Mesothelial cell of epicardium (in vitro differentiated cells): ENCODE measurements at regions not wholly inside any gene's neighbourhood (a gene's known extent, or its start where the extent isn't known, plus 50 kb on each side); places are given as distances from the start of the nearest gene placed in this dataset.
A peak's percentile ranks its signal among the peaks of the same experiment; 100 is the strongest.
"Not testable (repeated sequence)": the region's sequence is repeated elsewhere in the genome, so short reads cannot be mapped to it uniquely, and the experiment has no call there.

Source experiments
- DNase-seq, 2 experiments: peaks; one replicate each; pipeline ENCODE4 v3.0.0; 2021; ENCODE audit warnings: low spot score in 2 of 2; ENCODE audit not compliant: unreplicated experiment in 2 of 2
- H3K27ac Mint-ChIP-seq: 2 replicates; pipeline ENCODE4 v1.8.0; 2021; ENCODE audit warnings: mixed read lengths
- H3K27me3 Mint-ChIP-seq: 2 replicates; pipeline ENCODE4 v1.8.0; 2021; ENCODE audit warnings: low read depth, mixed read lengths
- H3K36me3 Mint-ChIP-seq: 2 replicates; pipeline ENCODE4 v1.8.0; 2021; ENCODE audit warnings: mixed read lengths
- H3K4me1 Mint-ChIP-seq: 2 replicates; pipeline ENCODE4 v1.8.0; 2021; ENCODE audit warnings: mixed read lengths
- H3K4me3 Mint-ChIP-seq: 2 replicates; pipeline ENCODE4 v1.8.0; 2021; ENCODE audit warnings: mild to moderate bottlenecking, moderate library complexity, mixed read lengths
- H3K9me3 Mint-ChIP-seq: 2 replicates; pipeline ENCODE4 v1.8.0; 2021; ENCODE audit warnings: mixed read lengths
- TF ChIP-seq, protein P1 (sequence below): fragments of 200-600 bp; sonication (generic); IDR thresholded peaks from one replicate; pipeline ENCODE4 v1.5.0; 2021; ENCODE audit warnings: antibody characterized with exemption; ENCODE audit not compliant: unreplicated experiment

- Mint-ChIP-seq H3K27me3 (no peaks in the 10 kb centered on the region), H3K9me3 (peaks cover 2% of the 10 kb centered on the region), H3K27ac (no peak overlapping the region), H3K4me3 (no peak overlapping the region), H3K36me3 (peaks cover under 1% of the 10 kb centered on the region), H3K4me1 (peaks cover 17% of the 10 kb centered on the region)
- TF ChIP-seq, protein P1, sequence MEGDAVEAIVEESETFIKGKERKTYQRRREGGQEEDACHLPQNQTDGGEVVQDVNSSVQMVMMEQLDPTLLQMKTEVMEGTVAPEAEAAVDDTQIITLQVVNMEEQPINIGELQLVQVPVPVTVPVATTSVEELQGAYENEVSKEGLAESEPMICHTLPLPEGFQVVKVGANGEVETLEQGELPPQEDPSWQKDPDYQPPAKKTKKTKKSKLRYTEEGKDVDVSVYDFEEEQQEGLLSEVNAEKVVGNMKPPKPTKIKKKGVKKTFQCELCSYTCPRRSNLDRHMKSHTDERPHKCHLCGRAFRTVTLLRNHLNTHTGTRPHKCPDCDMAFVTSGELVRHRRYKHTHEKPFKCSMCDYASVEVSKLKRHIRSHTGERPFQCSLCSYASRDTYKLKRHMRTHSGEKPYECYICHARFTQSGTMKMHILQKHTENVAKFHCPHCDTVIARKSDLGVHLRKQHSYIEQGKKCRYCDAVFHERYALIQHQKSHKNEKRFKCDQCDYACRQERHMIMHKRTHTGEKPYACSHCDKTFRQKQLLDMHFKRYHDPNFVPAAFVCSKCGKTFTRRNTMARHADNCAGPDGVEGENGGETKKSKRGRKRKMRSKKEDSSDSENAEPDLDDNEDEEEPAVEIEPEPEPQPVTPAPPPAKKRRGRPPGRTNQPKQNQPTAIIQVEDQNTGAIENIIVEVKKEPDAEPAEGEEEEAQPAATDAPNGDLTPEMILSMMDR = no peak
- no peak for DNase-seq
These were observed 397.6 kb upstream of the TENM3 start for GRCh38 chr4:181845617-181846016.

GRCh38 chr4:181846934-181847333 is 396.3 kb upstream of the TENM3 start:
- no peak for DNase-seq
- no peak overlapping the region for H3K4me3 Mint-ChIP-seq
- H3K4me1 Mint-ChIP-seq = peaks cover 17% of the 10 kb centered on the region
- H3K27me3 Mint-ChIP-seq = no peaks in the 10 kb centered on the region
- no peaks in the 10 kb centered on the region for H3K9me3 Mint-ChIP-seq
- no peak overlapping the region for H3K27ac Mint-ChIP-seq
- no peaks in the 10 kb centered on the region for H3K36me3 Mint-ChIP-seq
- TF ChIP-seq, protein P1 = no peak

DNA sequence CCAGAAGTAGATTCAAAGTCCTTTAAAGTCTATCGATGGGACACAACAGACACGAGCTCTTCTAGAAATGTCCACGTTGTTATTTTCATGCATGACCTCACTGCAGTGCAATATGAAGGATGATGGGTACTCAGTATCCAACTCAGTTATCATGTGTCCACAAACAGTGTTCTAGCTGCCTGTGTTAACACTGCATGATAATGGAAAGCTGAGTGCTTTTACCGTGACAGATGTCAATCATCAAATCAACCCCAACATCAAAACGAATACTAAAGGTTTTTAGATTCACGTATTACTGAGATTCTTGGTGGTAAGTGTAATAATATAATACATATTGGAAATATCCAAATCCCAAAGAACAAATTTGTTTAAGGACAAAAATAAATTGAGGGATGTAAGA is 394.8 kb upstream of the TENM3 start:
- Mint-ChIP-seq H3K27ac (no peak overlapping the region), H3K4me3 (no peak overlapping the region), H3K27me3 (no peaks in the 10 kb centered on the region), H3K36me3 (no peaks in the 10 kb centered on the region), H3K9me3 (no peaks in the 10 kb centered on the region), H3K4me1 (peaks cover 17% of the 10 kb centered on the region)
- DNase-seq = no peak
- TF ChIP-seq, protein P1 = no peak

GRCh38 chr4:181849472-181849871 is 393.7 kb upstream of the TENM3 start:
- Mint-ChIP-seq H3K36me3 (no peaks in the 10 kb centered on the region), H3K27ac (peak overlapping the region; percentile 6), H3K9me3 (no peaks in the 10 kb centered on the region), H3K4me3 (no peak overlapping the region), H3K4me1 (peaks cover 17% of the 10 kb centered on the region), H3K27me3 (no peaks in the 10 kb centered on the region)
- TF ChIP-seq, protein P1 = no peak
- DNase-seq = no peak

DNA sequence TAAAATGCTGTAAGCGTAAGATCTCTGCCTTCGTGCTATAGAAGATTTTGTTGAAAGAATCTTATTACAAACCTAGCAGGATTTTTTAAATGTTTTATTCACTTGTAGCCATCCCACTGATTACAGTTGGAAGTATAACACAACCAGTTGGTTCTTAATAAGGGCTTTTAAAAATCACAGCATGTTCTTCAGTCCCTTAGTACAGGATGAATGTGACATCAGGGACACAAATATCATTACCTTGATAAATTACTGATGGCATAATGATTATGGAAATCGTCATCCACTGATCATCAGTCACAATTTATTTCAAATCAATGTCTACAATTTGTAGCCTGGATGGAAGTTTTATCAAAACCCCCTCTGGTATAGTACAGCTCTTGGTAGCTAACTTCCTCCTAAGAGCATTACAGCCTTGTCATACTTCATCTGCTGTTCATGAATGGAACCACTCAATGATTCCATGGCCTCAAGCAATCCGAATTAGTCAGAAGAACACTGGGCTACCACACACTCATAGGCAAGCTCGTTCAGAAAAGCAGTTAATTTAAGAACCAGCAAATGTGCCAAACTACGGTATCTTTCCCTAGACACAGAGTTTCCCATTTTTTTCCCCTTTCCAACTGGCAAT is 389.2 kb upstream of the TENM3 start:
- Mint-ChIP-seq H3K9me3 (peaks cover 3% of the 10 kb centered on the region), H3K36me3 (no peaks in the 10 kb centered on the region), H3K4me1 (peaks cover 15% of the 10 kb centered on the region), H3K27ac (no peak overlapping the region), H3K27me3 (peaks cover 3% of the 10 kb centered on the region), H3K4me3 (no peak overlapping the region)
- no peak for DNase-seq
- TF ChIP-seq, protein P1 = no peak

DNA sequence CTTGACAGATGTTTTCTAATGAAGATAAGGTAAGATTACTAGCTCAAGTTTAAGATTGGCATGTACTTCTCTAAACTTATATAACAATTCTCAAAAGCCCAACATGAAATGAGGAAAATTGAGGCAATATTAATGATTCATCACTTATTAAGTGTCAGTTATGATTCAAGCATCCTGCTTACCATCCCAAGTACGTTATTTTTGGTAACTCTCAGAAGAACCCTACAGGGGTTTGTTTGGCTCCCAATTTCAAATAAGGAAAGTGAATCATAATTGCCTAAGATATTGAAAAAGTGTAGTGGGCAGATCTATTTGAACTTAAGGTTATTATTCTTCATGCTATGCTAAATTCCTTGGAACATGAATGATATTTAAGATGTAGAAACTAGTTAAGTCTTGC is 387.9 kb upstream of the TENM3 start:
- TF ChIP-seq, protein P1 = no peak
- H3K27me3 Mint-ChIP-seq = peaks cover 3% of the 10 kb centered on the region
- peaks cover 3% of the 10 kb centered on the region for H3K9me3 Mint-ChIP-seq
- no peak overlapping the region for H3K27ac Mint-ChIP-seq
- H3K36me3 Mint-ChIP-seq = no peaks in the 10 kb centered on the region
- DNase-seq = no peak
- H3K4me1 Mint-ChIP-seq = peaks cover 8% of the 10 kb centered on the region
- H3K4me3 Mint-ChIP-seq = no peak overlapping the region

GRCh38 chr4:181857471-181857870 is 385.7 kb upstream of the TENM3 start:
- H3K36me3 Mint-ChIP-seq, H3K27ac Mint-ChIP-seq, H3K4me3 Mint-ChIP-seq, H3K27me3 Mint-ChIP-seq, H3K9me3 Mint-ChIP-seq, DNase-seq: not testable (repeated sequence)
- H3K4me1 Mint-ChIP-seq = peaks cover 13% of the 10 kb centered on the region
